HEK293 (cell line): ENCODE measurements at regions not wholly inside any gene's neighbourhood (a gene's known extent, or its start where the extent isn't known, plus 50 kb on each side); places are given as distances from the start of the nearest gene placed in this dataset.

Experiments used
- CTCF ChIA-PET: fragments of 350-600 bp; formaldehyde crosslinking; extraction: SDS; loops from one replicate; lab custom pipeline; 2021; ENCODE audit warnings: antibody characterized with exemption; lab: Yijun Ruan, JAX
- POLR2A ChIA-PET: fragments of 300-600 bp; formaldehyde crosslinking; extraction: SDS; loops from one replicate; lab custom pipeline; 2020; ENCODE audit warnings: antibody characterized with exemption, inconsistent platforms; lab: Yijun Ruan, JAX
- H3K27ac ChIP-seq: fragments of 200-500 bp; sonication (Bioruptor generic); 2 replicates; pipeline ENCODE4 v1.5.1; 2014; ENCODE audit warnings: low read depth, low read length, control low read depth, inconsistent platforms; ENCODE audit errors: extremely low read depth
- H3K36me3 ChIP-seq, 2 experiments: fragments of 200-500 bp in 1 of 2; sonication (Bioruptor generic) in 1 of 2; 1 replicate in 1 of 2; 2 replicates in 1 of 2; pipeline ENCODE4 v1.5.1; 2014 to 2017; ENCODE audit warnings: inconsistent platforms in 2 of 2, low read length in 2 of 2; ENCODE audit not compliant: control insufficient read depth in 2 of 2, insufficient read depth in 1 of 2
- H3K4me1 ChIP-seq: fragments of 200-500 bp; sonication (Bioruptor generic); 2 replicates; pipeline ENCODE4 v1.5.1; 2014; ENCODE audit warnings: mild to moderate bottlenecking, low read length, inconsistent platforms; ENCODE audit not compliant: control insufficient read depth, insufficient read depth
- H3K4me3 ChIP-seq: 2 replicates; pipeline ENCODE4 v1.5.1; 2011; ENCODE audit warnings: low read depth, mild to moderate bottlenecking, control low read depth, low read length, moderate library complexity
- H3K9me3 ChIP-seq: fragments of 200-500 bp; sonication (Bioruptor generic); 2 replicates; pipeline ENCODE4 v1.5.1; 2014; ENCODE audit warnings: low read depth, low read length, inconsistent platforms; ENCODE audit not compliant: control insufficient read depth, insufficient read depth
- HOXA7 ChIP-seq: sonication (generic); formaldehyde crosslinking; IDR thresholded peaks from 2 replicates; pipeline ENCODE4 v1.8.1; 2022; ENCODE audit warnings: missing genetic modification reagents, borderline replicate concordance
- HOXD13 ChIP-seq: sonication (generic); formaldehyde crosslinking; IDR thresholded peaks from 2 replicates; pipeline ENCODE4 v1.8.0; 2022; ENCODE audit warnings: missing genetic modification reagents, borderline replicate concordance
- KLF10 ChIP-seq: fragments of 450-650 bp; IDR thresholded peaks from 2 replicates; pipeline ENCODE4 v1.5.1; 2018; ENCODE audit warnings: missing biosample characterization, mild to moderate bottlenecking, missing genetic modification characterization
- PRDM1 ChIP-seq: fragments of 450-650 bp; formaldehyde crosslinking; IDR thresholded peaks from 2 replicates; pipeline ENCODE4; 2016; ENCODE audit warnings: missing biosample characterization, missing genetic modification characterization
- REPIN1 ChIP-seq: fragments of 450-650 bp; formaldehyde crosslinking; IDR thresholded peaks from 2 replicates; pipeline ENCODE4 v1.5.1; 2017; ENCODE audit warnings: missing biosample characterization, missing genetic modification characterization, low read depth
- SCRT2 ChIP-seq: fragments of 450-650 bp; formaldehyde crosslinking; IDR thresholded peaks from 2 replicates; pipeline ENCODE4 v1.5.1; 2016; ENCODE audit warnings: missing biosample characterization, missing genetic modification characterization
- YY1 ChIP-seq: fragments of 450-650 bp; formaldehyde crosslinking; IDR thresholded peaks from 2 replicates; pipeline ENCODE4 v1.5.1; 2018; ENCODE audit warnings: missing biosample characterization, missing genetic modification characterization
- ZFHX2 ChIP-seq: fragments of 450-650 bp; formaldehyde crosslinking; conservative IDR thresholded peaks from 2 replicates; pipeline ENCODE4 v1.5.1; 2016; ENCODE audit warnings: missing biosample characterization, missing genetic modification characterization
- ZFP41 ChIP-seq: fragments of 450-650 bp; formaldehyde crosslinking; IDR thresholded peaks from 2 replicates; pipeline ENCODE4 v1.5.1; 2016; ENCODE audit warnings: missing biosample characterization, missing genetic modification characterization, borderline replicate concordance
- ZNF133 ChIP-seq: fragments of 450-650 bp; formaldehyde crosslinking; IDR thresholded peaks from 2 replicates; pipeline ENCODE4 v1.5.1; 2016; ENCODE audit warnings: missing biosample characterization, missing genetic modification characterization
- ZNF174 ChIP-seq: fragments of 450-650 bp; formaldehyde crosslinking; IDR thresholded peaks from 2 replicates; pipeline ENCODE4 v1.5.0; 2017; ENCODE audit warnings: missing biosample characterization, mild to moderate bottlenecking, missing genetic modification characterization
- ZNF302 ChIP-seq: fragments of 450-650 bp; formaldehyde crosslinking; IDR thresholded peaks from 2 replicates; pipeline ENCODE4 v1.5.1; 2016; ENCODE audit warnings: missing biosample characterization, missing genetic modification characterization, low read depth
- ZNF366 ChIP-seq: fragments of 450-650 bp; formaldehyde crosslinking; conservative IDR thresholded peaks from 2 replicates; pipeline ENCODE4 v1.5.1; 2016; ENCODE audit warnings: missing biosample characterization, missing genetic modification characterization
- ZNF37A ChIP-seq: fragments of 450-650 bp; IDR thresholded peaks from 2 replicates; pipeline ENCODE4 v1.5.1; 2018; ENCODE audit warnings: missing biosample characterization, missing genetic modification characterization
- ZNF571 ChIP-seq: fragments of 450-650 bp; formaldehyde crosslinking; IDR thresholded peaks from 2 replicates; pipeline ENCODE4 v1.5.0; 2017; ENCODE audit warnings: missing biosample characterization, missing genetic modification characterization
- ZNF623 ChIP-seq: fragments of 450-650 bp; formaldehyde crosslinking; IDR thresholded peaks from 2 replicates; pipeline ENCODE4 v1.5.1; 2016; ENCODE audit warnings: missing biosample characterization, missing genetic modification characterization
- ZSCAN16 ChIP-seq: fragments of 450-650 bp; formaldehyde crosslinking; IDR thresholded peaks from 2 replicates; pipeline ENCODE4 v1.5.1; 2016; ENCODE audit warnings: missing biosample characterization, missing genetic modification characterization
- TF ChIP-seq, protein P1 (sequence below): fragments of 450-650 bp; formaldehyde crosslinking; IDR thresholded peaks from 2 replicates; pipeline ENCODE4 v1.5.1; 2016; ENCODE audit warnings: missing biosample characterization, missing genetic modification characterization, borderline replicate concordance
- TF ChIP-seq, protein P2 (sequence below): fragments of 450-650 bp; formaldehyde crosslinking; IDR thresholded peaks from 2 replicates; pipeline ENCODE4 v1.5.1; 2016; ENCODE audit warnings: missing biosample characterization, missing genetic modification characterization

DNA sequence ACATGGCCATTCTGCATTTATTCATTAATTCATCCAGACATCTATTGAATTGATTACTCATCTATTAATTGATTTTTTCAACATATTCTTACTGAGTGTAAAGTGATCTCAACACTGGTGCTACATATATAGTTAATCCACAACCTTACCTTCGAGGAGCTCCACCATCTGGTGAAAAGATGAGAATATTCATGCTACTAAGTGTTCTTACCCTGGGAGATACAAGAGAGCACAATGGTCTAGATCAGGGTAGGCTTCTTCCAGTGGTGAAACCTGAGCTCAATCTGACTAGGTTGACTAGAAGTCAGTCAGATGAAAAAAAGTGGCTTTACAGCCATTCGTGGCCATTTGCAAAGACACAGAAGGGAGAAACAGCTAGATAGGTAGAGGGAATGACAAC, 507.4 kb downstream of the ANKRD7 start:
- ChIA-PET CTCF (interaction anchor here (0.6 to 0.8 kb wide), 2 partner anchors 13 to 35 kb away, joined by 3 to 5 read pairs; no protein-coding TSS in a partner anchor), POLR2A (no interaction called here)
- no peaks in the 10 kb centered on the region for H3K4me1 ChIP-seq
- H3K9me3 ChIP-seq = no peaks in the 10 kb centered on the region
- no peaks in the 10 kb centered on the region for H3K36me3 ChIP-seq
- no peak overlapping the region for H3K27ac ChIP-seq
- no peak for TF ChIP-seq ZFP41 (tag by site-specific recombination)
- H3K4me3 ChIP-seq = no peak overlapping the region

DNA sequence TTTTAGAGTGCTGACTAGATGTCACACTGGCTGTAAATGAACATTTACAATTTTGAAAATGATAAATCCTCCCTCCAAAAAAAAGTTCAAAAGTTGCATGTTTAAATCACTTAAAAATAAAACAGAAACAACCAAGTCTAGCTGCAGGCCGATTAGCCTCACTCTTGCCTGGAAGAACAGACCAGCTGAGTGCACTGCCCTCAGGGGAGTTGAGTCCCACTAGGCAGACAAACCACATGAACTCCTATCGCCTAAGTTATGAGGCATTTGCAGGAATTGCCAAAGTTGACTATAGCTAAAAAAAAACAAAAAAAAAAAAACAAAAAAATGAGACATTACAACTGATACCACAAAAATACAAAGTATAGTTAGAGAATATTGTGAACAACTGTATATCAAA, 510.0 kb downstream of the ANKRD7 start:
- POLR2A ChIA-PET = no interaction called here
- no peaks in the 10 kb centered on the region for H3K36me3 ChIP-seq
- no peak overlapping the region for H3K27ac ChIP-seq
- H3K9me3 ChIP-seq = no peaks in the 10 kb centered on the region
- no peak overlapping the region for H3K4me3 ChIP-seq
- CTCF ChIA-PET = no interaction called here
- H3K4me1 ChIP-seq = no peaks in the 10 kb centered on the region
- TF ChIP-seq HOXD13 (CRISPR knock-in tag) = no peak
- TF ChIP-seq HOXA7 (CRISPR knock-in tag) = no peak
- TF ChIP-seq ZNF623 (tag by site-specific recombination) = no peak
- TF ChIP-seq, protein P1, sequence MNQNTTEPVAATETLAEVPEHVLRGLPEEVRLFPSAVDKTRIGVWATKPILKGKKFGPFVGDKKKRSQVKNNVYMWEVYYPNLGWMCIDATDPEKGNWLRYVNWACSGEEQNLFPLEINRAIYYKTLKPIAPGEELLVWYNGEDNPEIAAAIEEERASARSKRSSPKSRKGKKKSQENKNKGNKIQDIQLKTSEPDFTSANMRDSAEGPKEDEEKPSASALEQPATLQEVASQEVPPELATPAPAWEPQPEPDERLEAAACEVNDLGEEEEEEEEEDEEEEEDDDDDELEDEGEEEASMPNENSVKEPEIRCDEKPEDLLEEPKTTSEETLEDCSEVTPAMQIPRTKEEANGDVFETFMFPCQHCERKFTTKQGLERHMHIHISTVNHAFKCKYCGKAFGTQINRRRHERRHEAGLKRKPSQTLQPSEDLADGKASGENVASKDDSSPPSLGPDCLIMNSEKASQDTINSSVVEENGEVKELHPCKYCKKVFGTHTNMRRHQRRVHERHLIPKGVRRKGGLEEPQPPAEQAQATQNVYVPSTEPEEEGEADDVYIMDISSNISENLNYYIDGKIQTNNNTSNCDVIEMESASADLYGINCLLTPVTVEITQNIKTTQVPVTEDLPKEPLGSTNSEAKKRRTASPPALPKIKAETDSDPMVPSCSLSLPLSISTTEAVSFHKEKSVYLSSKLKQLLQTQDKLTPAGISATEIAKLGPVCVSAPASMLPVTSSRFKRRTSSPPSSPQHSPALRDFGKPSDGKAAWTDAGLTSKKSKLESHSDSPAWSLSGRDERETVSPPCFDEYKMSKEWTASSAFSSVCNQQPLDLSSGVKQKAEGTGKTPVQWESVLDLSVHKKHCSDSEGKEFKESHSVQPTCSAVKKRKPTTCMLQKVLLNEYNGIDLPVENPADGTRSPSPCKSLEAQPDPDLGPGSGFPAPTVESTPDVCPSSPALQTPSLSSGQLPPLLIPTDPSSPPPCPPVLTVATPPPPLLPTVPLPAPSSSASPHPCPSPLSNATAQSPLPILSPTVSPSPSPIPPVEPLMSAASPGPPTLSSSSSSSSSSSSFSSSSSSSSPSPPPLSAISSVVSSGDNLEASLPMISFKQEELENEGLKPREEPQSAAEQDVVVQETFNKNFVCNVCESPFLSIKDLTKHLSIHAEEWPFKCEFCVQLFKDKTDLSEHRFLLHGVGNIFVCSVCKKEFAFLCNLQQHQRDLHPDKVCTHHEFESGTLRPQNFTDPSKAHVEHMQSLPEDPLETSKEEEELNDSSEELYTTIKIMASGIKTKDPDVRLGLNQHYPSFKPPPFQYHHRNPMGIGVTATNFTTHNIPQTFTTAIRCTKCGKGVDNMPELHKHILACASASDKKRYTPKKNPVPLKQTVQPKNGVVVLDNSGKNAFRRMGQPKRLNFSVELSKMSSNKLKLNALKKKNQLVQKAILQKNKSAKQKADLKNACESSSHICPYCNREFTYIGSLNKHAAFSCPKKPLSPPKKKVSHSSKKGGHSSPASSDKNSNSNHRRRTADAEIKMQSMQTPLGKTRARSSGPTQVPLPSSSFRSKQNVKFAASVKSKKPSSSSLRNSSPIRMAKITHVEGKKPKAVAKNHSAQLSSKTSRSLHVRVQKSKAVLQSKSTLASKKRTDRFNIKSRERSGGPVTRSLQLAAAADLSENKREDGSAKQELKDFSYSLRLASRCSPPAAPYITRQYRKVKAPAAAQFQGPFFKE (tag by site-specific recombination) = no peak
- no peak for TF ChIP-seq ZFHX2 (tag by site-specific recombination)
- no peak for TF ChIP-seq ZNF366 (tag by site-specific recombination)
- TF ChIP-seq PRDM1 (tag by site-specific recombination) = no peak
- no peak for TF ChIP-seq KLF10 (tag by site-specific recombination)
- no peak for TF ChIP-seq ZNF302
- TF ChIP-seq REPIN1 (tag by site-specific recombination) = no peak
- no peak for TF ChIP-seq ZNF37A (tag by site-specific recombination)
- TF ChIP-seq ZNF133 (tag by site-specific recombination) = no peak
- TF ChIP-seq ZNF571 (tag by site-specific recombination) = no peak
- TF ChIP-seq SCRT2 = no peak
- TF ChIP-seq ZNF174 (tag by site-specific recombination) = no peak
- TF ChIP-seq, protein P2, sequence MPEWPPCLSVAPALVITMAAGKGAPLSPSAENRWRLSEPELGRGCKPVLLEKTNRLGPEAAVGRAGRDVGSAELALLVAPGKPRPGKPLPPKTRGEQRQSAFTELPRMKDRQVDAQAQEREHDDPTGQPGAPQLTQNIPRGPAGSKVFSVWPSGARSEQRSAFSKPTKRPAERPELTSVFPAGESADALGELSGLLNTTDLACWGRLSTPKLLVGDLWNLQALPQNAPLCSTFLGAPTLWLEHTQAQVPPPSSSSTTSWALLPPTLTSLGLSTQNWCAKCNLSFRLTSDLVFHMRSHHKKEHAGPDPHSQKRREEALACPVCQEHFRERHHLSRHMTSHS (tag by site-specific recombination) = no peak
- TF ChIP-seq YY1 (tag by site-specific recombination) = no peak
- TF ChIP-seq ZSCAN16 (tag by site-specific recombination) = no peak
